IgD-negative memory B cell (primary cell): ENCODE measurements at regions not wholly inside any gene's neighbourhood (a gene's known extent, or its start where the extent isn't known, plus 50 kb on each side); places are given as distances from the start of the nearest gene placed in this dataset.
A peak's percentile ranks its signal among the peaks of the same experiment; 100 is the strongest.
"Not testable (repeated sequence)": the region's sequence is repeated elsewhere in the genome, so short reads cannot be mapped to it uniquely, and the experiment has no call there.

Experiments used
- H3K27ac Mint-ChIP-seq, 3 donors: one replicate each; pipeline ENCODE4 v1.8.0; 2020 to 2022; ENCODE audit warnings: mild to moderate bottlenecking in 3 of 3, mixed read lengths in 3 of 3, moderate library complexity in 1 of 3
- H3K27me3 Mint-ChIP-seq: one replicate; pipeline ENCODE4 v1.8.0; 2021; ENCODE audit warnings: mixed read lengths
- H3K36me3 Mint-ChIP-seq: one replicate; pipeline ENCODE4 v1.8.0; 2020; ENCODE audit warnings: mild to moderate bottlenecking, mixed read lengths
- H3K4me1 Mint-ChIP-seq, 3 donors: one replicate each; pipeline ENCODE4 v1.8.0; 2020 to 2022; ENCODE audit warnings: mixed read lengths in 3 of 3, mild to moderate bottlenecking in 1 of 3
- H3K4me3 Mint-ChIP-seq, 4 donors: one replicate each; pipeline ENCODE4 v1.8.0; 2020 to 2022; ENCODE audit warnings: mild to moderate bottlenecking in 4 of 4, mixed read lengths in 4 of 4, moderate library complexity in 3 of 4
- H3K9me3 Mint-ChIP-seq, 3 donors: one replicate each; pipeline ENCODE4 v1.8.0; 2020 to 2021; ENCODE audit warnings: mixed read lengths in 3 of 3, mild to moderate bottlenecking in 1 of 3

DNA sequence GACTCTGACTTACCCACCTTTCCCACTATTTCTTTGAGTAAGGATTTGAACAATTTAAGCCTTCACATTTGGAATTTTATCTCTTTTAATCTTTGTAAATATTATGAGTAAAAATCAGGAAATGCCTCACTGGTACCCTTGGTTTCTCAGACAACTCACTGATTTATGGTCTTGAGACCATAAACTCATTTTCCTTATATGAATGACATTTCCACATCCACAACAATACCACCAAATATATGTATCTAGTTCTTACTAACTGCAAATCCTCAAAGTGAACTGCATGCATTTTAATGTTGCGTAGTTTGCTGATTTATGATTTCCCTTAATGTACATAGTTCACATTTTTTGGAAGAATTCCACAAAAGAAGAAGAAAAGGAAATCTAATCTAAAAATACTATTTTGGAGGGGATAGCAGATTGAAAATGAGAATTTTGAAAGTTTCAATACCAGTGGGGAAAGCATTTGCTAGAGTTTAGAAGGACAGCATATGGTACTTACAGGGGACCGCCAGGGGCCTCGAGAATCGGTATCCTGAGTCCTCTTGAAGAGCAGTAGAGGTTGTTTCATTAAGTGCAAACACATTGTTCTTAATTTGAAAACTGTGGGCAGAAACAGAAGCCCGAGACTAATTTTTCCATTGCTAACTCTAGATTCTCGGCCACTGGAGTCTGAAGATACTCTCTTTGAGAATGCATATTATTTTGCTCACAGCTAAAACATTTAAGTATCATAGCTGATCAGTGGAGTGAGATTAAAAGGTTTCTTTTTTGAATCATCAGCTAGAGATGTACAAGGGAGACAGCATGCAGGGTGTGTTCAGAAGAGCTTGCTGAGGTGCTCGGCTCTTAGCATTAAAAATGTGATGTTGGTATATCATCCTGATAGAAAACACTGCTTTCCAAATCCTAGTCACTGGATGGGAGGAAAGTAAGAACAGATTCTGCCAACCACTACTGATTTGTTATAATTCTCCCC, 964.0 kb downstream of the GATA3 start:
- Mint-ChIP-seq H3K4me1 (no peaks in the 10 kb centered on the region), H3K36me3 (no peaks in the 10 kb centered on the region), H3K9me3 (peaks cover 0 to 4% (median 3%) of the 10 kb centered on the region in 3 donors), H3K4me3 (no peak overlapping the region), H3K27me3 (peaks cover 1% of the 10 kb centered on the region), H3K27ac (no peak overlapping the region)

DNA sequence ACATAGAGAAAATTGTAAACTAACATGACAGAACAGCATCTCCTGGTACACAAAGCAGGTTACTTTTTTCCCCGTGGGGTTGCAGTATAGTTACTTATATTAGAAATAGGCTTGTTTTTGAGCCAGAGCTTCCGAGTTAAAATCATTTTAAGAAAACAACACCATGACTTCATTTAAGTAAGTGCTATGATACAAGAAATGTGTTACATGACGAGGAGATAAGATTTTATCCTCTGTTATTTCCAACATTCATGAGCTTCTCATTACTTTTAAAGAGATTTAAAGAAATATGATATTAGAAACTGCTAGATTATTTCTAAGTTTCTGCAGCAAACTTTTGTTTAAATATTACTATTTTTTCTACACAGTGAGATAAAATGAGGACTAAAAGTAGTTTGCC, 968.7 kb downstream of the GATA3 start:
- no peaks in the 10 kb centered on the region for H3K4me1 Mint-ChIP-seq
- no peak overlapping the region for H3K4me3 Mint-ChIP-seq
- H3K27ac Mint-ChIP-seq = no peak overlapping the region
- H3K27me3 Mint-ChIP-seq = no peaks in the 10 kb centered on the region
- H3K36me3 Mint-ChIP-seq = no peaks in the 10 kb centered on the region
- peaks cover 0 to 2% (median 2%) of the 10 kb centered on the region in 3 donors for H3K9me3 Mint-ChIP-seq

GRCh38 chr10:9024210-9024609, 969.7 kb downstream of the GATA3 start:
- H3K4me1 Mint-ChIP-seq = no peaks in the 10 kb centered on the region
- peaks cover 0 to 2% (median 2%) of the 10 kb centered on the region in 3 donors for H3K9me3 Mint-ChIP-seq
- no peaks in the 10 kb centered on the region for H3K36me3 Mint-ChIP-seq
- H3K27me3 Mint-ChIP-seq = no peaks in the 10 kb centered on the region
- H3K4me3 Mint-ChIP-seq = no peak overlapping the region
- H3K27ac Mint-ChIP-seq = no peak overlapping the region

- no peak overlapping the region for H3K4me3 Mint-ChIP-seq
- H3K36me3 Mint-ChIP-seq = no peaks in the 10 kb centered on the region
- H3K9me3 Mint-ChIP-seq = peaks cover 0 to 3% (median 0%) of the 10 kb centered on the region in 3 donors
- no peaks in the 10 kb centered on the region for H3K27me3 Mint-ChIP-seq
- H3K27ac Mint-ChIP-seq = no peak overlapping the region
- no peaks in the 10 kb centered on the region for H3K4me1 Mint-ChIP-seq
Observed at GRCh38 chr10:9028231-9028630, 973.7 kb downstream of the GATA3 start.

DNA sequence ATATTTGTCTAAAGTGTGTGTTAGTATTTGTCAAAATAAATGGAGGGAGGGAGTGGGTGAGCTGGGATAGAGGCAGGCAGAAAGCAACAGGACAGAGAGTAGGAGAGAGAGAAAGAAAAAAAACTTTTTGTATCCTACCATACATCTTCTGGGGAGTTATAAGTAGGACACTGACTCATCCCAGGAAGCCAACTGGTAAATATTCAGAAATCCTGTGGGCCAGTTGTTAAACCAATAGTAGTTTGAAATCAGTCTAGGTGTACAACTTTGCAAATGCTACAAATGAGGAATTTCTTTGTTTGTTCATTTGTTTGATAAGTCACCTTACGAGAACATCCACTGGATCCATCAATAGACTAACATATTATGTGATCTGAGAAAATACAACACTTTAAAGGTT, 980.9 kb downstream of the GATA3 start:
- Mint-ChIP-seq H3K36me3 (no peaks in the 10 kb centered on the region), H3K27ac (no peak overlapping the region), H3K27me3 (no peaks in the 10 kb centered on the region), H3K4me1 (no peaks in the 10 kb centered on the region), H3K4me3 (no peak overlapping the region), H3K9me3 (peaks cover 0 to 12% (median 2%) of the 10 kb centered on the region in 3 donors)

DNA sequence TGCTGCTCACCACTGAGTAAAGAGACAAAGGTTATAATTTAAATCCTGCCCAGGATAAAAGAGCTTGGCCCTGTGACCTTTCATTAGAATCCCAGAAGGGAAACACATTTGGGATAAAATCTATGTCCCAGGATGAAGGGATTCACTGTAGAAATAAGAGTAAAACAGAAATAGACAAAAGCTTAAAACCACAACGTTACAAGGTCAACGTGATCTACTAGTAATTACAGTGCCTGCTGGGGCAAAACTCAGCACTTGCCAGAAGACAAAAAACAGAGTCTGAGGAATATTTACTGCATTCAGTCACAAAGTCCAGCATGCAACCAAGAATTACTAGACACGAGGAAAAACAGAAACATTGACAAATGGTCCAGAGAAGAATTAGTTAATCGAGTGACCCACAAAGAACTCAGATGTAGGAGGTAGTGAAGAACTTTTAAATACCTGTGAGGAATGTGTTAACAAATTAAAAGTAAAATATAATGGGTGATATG, 982.3 kb downstream of the GATA3 start:
- Mint-ChIP-seq H3K9me3 (peaks cover 0 to 12% (median 0%) of the 10 kb centered on the region in 3 donors), H3K27ac (no peak overlapping the region), H3K4me1 (no peaks in the 10 kb centered on the region), H3K36me3 (no peaks in the 10 kb centered on the region), H3K4me3 (no peak overlapping the region), H3K27me3 (no peaks in the 10 kb centered on the region)

- no peak overlapping the region for H3K4me3 Mint-ChIP-seq
- H3K27ac Mint-ChIP-seq = no peak overlapping the region
- H3K9me3 Mint-ChIP-seq = peaks cover 0 to 12% (median 0%) of the 10 kb centered on the region in 3 donors
- H3K4me1 Mint-ChIP-seq = no peaks in the 10 kb centered on the region
- H3K27me3 Mint-ChIP-seq = no peaks in the 10 kb centered on the region
- H3K36me3 Mint-ChIP-seq = no peaks in the 10 kb centered on the region
Observed at GRCh38 chr10:9038146-9038714, 983.7 kb downstream of the GATA3 start.

DNA sequence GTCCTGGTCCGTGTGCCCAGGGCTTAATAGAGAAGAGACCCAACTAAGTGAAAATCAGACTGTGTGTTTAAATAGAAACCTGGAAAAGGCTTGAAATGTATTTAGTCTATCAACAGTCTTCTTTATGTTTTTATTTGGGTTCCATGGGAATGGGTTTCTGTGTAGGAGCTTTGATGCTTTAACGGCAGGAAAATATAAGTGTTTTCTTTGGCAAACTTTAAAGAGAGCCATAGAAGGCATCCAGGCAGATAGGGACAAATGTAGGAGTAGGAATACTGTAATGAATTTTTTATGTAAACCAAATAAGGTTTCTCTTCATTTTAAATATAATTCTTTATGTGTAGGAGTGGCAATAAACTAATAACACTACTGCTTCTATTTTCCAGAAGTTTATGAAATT, 989.0 kb downstream of the GATA3 start:
- H3K27me3 Mint-ChIP-seq = no peaks in the 10 kb centered on the region
- no peaks in the 10 kb centered on the region for H3K4me1 Mint-ChIP-seq
- H3K36me3 Mint-ChIP-seq = no peaks in the 10 kb centered on the region
- H3K4me3 Mint-ChIP-seq = no peak overlapping the region
- H3K9me3 Mint-ChIP-seq = peaks cover 1 to 11% (median 9%) of the 10 kb centered on the region in 3 donors
- no peak overlapping the region for H3K27ac Mint-ChIP-seq

- no peaks in the 10 kb centered on the region for H3K27me3 Mint-ChIP-seq
- H3K4me1 Mint-ChIP-seq = no peaks in the 10 kb centered on the region
- peaks cover 3 to 10% (median 9%) of the 10 kb centered on the region in 3 donors for H3K9me3 Mint-ChIP-seq
- no peak overlapping the region for H3K27ac Mint-ChIP-seq
- no peak overlapping the region for H3K4me3 Mint-ChIP-seq
- H3K36me3 Mint-ChIP-seq = no peaks in the 10 kb centered on the region
Observed at GRCh38 chr10:9045311-9045710, 990.8 kb downstream of the GATA3 start.

GRCh38 chr10:9051328-9051974, 997.0 kb downstream of the GATA3 start:
- Mint-ChIP-seq H3K4me1 (no peaks in the 10 kb centered on the region), H3K9me3 (peaks cover 1 to 16% (median 3%) of the 10 kb centered on the region in 3 donors), H3K36me3 (no peaks in the 10 kb centered on the region), H3K27me3 (no peaks in the 10 kb centered on the region), H3K27ac (no peak overlapping the region), H3K4me3 (no peak overlapping the region)

- Mint-ChIP-seq H3K9me3 (peaks cover 1 to 16% (median 2%) of the 10 kb centered on the region in 3 donors), H3K27me3 (no peaks in the 10 kb centered on the region), H3K36me3 (no peaks in the 10 kb centered on the region), H3K4me3 (no peak overlapping the region), H3K27ac (no peak overlapping the region), H3K4me1 (no peaks in the 10 kb centered on the region)
Observed at GRCh38 chr10:9052767-9053166, 998.3 kb downstream of the GATA3 start.

GRCh38 chr10:9056521-9056920, 1002.0 kb downstream of the GATA3 start:
- H3K4me3 Mint-ChIP-seq = no peak overlapping the region
- no peaks in the 10 kb centered on the region for H3K4me1 Mint-ChIP-seq
- peaks cover 0 to 8% (median 4%) of the 10 kb centered on the region in 3 donors for H3K9me3 Mint-ChIP-seq
- H3K27me3 Mint-ChIP-seq = no peaks in the 10 kb centered on the region
- H3K36me3 Mint-ChIP-seq = no peaks in the 10 kb centered on the region
- no peak overlapping the region for H3K27ac Mint-ChIP-seq

DNA sequence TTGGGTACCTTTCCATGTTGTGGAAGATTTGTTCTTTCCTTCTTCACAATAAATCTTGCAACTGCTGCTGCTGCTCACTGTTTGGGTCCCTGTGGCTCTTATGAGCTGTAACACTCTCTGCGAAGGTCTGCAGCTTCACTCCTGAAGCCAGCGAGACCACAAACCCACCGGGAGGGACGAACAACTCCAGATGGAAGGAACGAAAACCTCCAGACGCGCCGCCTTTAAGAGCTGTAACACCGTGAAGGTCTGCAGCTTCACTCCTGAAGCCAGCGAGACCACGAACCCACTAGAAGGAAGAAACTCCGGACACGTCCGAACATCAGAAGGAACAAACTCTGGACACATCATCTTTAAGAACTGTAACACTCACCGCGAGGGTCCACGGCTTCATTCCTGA, 1002.8 kb downstream of the GATA3 start:
- not testable (repeated sequence) for H3K36me3 Mint-ChIP-seq, H3K27me3 Mint-ChIP-seq

GRCh38 chr10:9060314-9060713, 1005.8 kb downstream of the GATA3 start:
- Mint-ChIP-seq H3K4me1 (no peaks in the 10 kb centered on the region), H3K27me3 (no peaks in the 10 kb centered on the region), H3K27ac (no peak overlapping the region), H3K4me3 (no peak overlapping the region), H3K9me3 (peaks cover 0 to 4% (median 3%) of the 10 kb centered on the region in 3 donors), H3K36me3 (no peaks in the 10 kb centered on the region)

More for the DNA sequence above, 1002.8 kb downstream of the GATA3 start:
- not testable (repeated sequence) for H3K9me3 Mint-ChIP-seq, H3K4me1 Mint-ChIP-seq, H3K27ac Mint-ChIP-seq
- H3K4me3 Mint-ChIP-seq = peak overlapping the region in 1 of 4 donors; percentile 32

DNA sequence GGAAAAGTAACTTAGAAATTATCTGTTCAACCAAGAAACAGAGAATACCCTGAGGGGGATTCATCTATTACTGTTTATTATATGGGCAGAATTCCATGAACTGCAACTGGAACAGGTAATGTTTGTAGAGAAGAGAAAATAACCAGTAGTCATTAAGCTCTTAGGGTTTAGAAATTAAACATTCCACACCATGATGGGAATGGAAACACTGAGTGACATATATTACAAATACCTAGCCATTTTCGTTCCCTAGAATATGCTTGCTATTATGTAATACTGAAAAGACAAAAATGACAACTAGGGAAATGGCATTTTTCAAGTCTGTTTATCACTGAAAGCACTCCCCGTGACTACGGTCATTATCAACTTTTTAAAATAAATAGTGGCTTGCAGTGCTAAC, 1007.4 kb downstream of the GATA3 start:
- no peak overlapping the region for H3K27ac Mint-ChIP-seq
- H3K4me1 Mint-ChIP-seq = no peaks in the 10 kb centered on the region
- no peaks in the 10 kb centered on the region for H3K27me3 Mint-ChIP-seq
- no peaks in the 10 kb centered on the region for H3K36me3 Mint-ChIP-seq
- no peak overlapping the region for H3K4me3 Mint-ChIP-seq
- H3K9me3 Mint-ChIP-seq = peaks cover 0 to 7% (median 6%) of the 10 kb centered on the region in 3 donors
